K562 (cell line): ENCODE measurements at regions not wholly inside any gene's neighbourhood (a gene's known extent, or its start where the extent isn't known, plus 50 kb on each side); places are given as distances from the start of the nearest gene placed in this dataset.
A peak's percentile ranks its signal among the peaks of the same experiment; 100 is the strongest.

Experiments
- BACH1 ChIP-seq: fragments of 200-800 bp; sonication (Bioruptor generic); IDR thresholded peaks from 2 replicates; pipeline ENCODE4 v1.6.1; 2016; ENCODE audit warnings: missing genetic modification characterization, missing compliant biosample characterization
- BDP1 ChIP-seq: IDR thresholded peaks from 3 replicates; pipeline ENCODE4 v1.6.1; 2011; ENCODE audit not compliant: insufficient read length, insufficient read depth
- CBFB ChIP-seq: sonication (generic); formaldehyde crosslinking; IDR thresholded peaks from 2 replicates; pipeline ENCODE4 v1.4.0; 2020; ENCODE audit warnings: mild to moderate bottlenecking, missing genetic modification reagents
- CEBPG ChIP-seq, 3 experiments: fragments of 200-800 bp in 1 of 3; sonication (Bioruptor generic) in 1 of 3; sonication (generic) in 1 of 3; formaldehyde crosslinking in 1 of 3; IDR thresholded peaks in 2 of 3; conservative IDR thresholded peaks in 1 of 3; 2 replicates each; pipeline versions ENCODE4 v1.6.1 to v1.8.0; 2016 to 2022; ENCODE audit warnings: missing compliant biosample characterization in 2 of 3, missing genetic modification characterization in 2 of 3, mild to moderate bottlenecking in 1 of 3, missing genetic modification reagents in 1 of 3
- CHD4 ChIP-seq: fragments of 200-600 bp; sonication (generic); IDR thresholded peaks from 3 replicates; pipeline ENCODE4 v1.6.1; 2012; ENCODE audit warnings: low read depth, mild to moderate bottlenecking, mixed read lengths, low read length, inconsistent platforms; ENCODE audit not compliant: insufficient read depth, insufficient replicate concordance, poor library complexity, severe bottlenecking
- EWSR1 ChIP-seq: fragments of 450-650 bp; IDR thresholded peaks from 2 replicates; pipeline ENCODE4 v1.6.1; 2018; ENCODE audit warnings: borderline replicate concordance, mild to moderate bottlenecking, low read depth, moderate library complexity; ENCODE audit not compliant: partially characterized antibody
- JUNB ChIP-seq: fragments of 450-650 bp; formaldehyde crosslinking; conservative IDR thresholded peaks from 2 replicates; pipeline ENCODE4 v1.4.0; 2020; ENCODE audit warnings: mild to moderate bottlenecking
- MEIS2 ChIP-seq: fragments of 450-650 bp; IDR thresholded peaks from 2 replicates; pipeline ENCODE4 v1.6.1; 2014; ENCODE audit warnings: mild to moderate bottlenecking; ENCODE audit not compliant: partially characterized antibody
- NFIX ChIP-seq: fragments of 250-450 bp; sonication (Bioruptor Pico); IDR thresholded peaks from 2 replicates; pipeline ENCODE4 v1.4.0; 2020; ENCODE audit warnings: low read depth, mild to moderate bottlenecking, moderate library complexity
- PCBP2 ChIP-seq: fragments of 200-400 bp; formaldehyde crosslinking; IDR thresholded peaks from 2 replicates; pipeline ENCODE4 v1.6.1; 2018; ENCODE audit warnings: low read length, low read depth, mild to moderate bottlenecking, moderate library complexity; ENCODE audit not compliant: poor library complexity, severe bottlenecking
- POLR2G ChIP-seq: fragments of 200-400 bp; formaldehyde crosslinking; IDR thresholded peaks from 2 replicates; pipeline ENCODE4 v1.6.1; 2017; ENCODE audit warnings: low read depth, mild to moderate bottlenecking, antibody characterized with exemption, low read length, moderate library complexity
- PRPF4 ChIP-seq: fragments of 200-400 bp; formaldehyde crosslinking; IDR thresholded peaks from one replicate; pipeline ENCODE4 v1.6.1; 2017; ENCODE audit warnings: low read length, low read depth, mild to moderate bottlenecking; ENCODE audit not compliant: insufficient read depth, poor library complexity, severe bottlenecking
- SAFB ChIP-seq: fragments of 200-400 bp; formaldehyde crosslinking; IDR thresholded peaks from 2 replicates; pipeline ENCODE4 v1.6.1; 2017; ENCODE audit warnings: low read depth, low read length, borderline replicate concordance
- SIRT6 ChIP-seq: IDR thresholded peaks from one replicate; pipeline ENCODE4 v1.6.1; 2012; ENCODE audit warnings: low read depth, mild to moderate bottlenecking, control low read depth, inconsistent platforms, low read length, moderate library complexity
- TCF3 ChIP-seq: sonication (generic); formaldehyde crosslinking; IDR thresholded peaks from 2 replicates; pipeline ENCODE4 v1.4.0; 2020; ENCODE audit warnings: mild to moderate bottlenecking, missing genetic modification reagents
- TEAD1 ChIP-seq, 2 experiments: fragments of 450-650 bp in 1 of 2; sonication (generic) in 1 of 2; formaldehyde crosslinking; IDR thresholded peaks; 2 replicates each; pipeline versions ENCODE4 v1.4.0 to v1.8.0; 2020 to 2022; ENCODE audit warnings: mild to moderate bottlenecking in 2 of 2, missing genetic modification reagents in 1 of 2
- U2AF2 ChIP-seq: fragments of 200-400 bp; formaldehyde crosslinking; optimal IDR thresholded peaks from 2 replicates; pipeline ENCODE3; 2017; ENCODE audit warnings: low read depth, mild to moderate bottlenecking, low read length
- ZFP1 ChIP-seq: fragments of 450-650 bp; formaldehyde crosslinking; IDR thresholded peaks from 2 replicates; pipeline ENCODE4 v1.4.0; 2020; ENCODE audit warnings: mild to moderate bottlenecking, mixed read lengths
- TF ChIP-seq, protein P1 (sequence below): fragments of 150-350 bp; IDR thresholded peaks from 2 replicates; pipeline ENCODE4 v1.6.1; 2014; ENCODE audit warnings: low read depth, mild to moderate bottlenecking, low read length, borderline replicate concordance
- TF ChIP-seq, protein P2 (sequence below): fragments of 450-650 bp; IDR thresholded peaks from 2 replicates; pipeline ENCODE4 v1.6.1; 2018; ENCODE audit not compliant: partially characterized antibody

DNA sequence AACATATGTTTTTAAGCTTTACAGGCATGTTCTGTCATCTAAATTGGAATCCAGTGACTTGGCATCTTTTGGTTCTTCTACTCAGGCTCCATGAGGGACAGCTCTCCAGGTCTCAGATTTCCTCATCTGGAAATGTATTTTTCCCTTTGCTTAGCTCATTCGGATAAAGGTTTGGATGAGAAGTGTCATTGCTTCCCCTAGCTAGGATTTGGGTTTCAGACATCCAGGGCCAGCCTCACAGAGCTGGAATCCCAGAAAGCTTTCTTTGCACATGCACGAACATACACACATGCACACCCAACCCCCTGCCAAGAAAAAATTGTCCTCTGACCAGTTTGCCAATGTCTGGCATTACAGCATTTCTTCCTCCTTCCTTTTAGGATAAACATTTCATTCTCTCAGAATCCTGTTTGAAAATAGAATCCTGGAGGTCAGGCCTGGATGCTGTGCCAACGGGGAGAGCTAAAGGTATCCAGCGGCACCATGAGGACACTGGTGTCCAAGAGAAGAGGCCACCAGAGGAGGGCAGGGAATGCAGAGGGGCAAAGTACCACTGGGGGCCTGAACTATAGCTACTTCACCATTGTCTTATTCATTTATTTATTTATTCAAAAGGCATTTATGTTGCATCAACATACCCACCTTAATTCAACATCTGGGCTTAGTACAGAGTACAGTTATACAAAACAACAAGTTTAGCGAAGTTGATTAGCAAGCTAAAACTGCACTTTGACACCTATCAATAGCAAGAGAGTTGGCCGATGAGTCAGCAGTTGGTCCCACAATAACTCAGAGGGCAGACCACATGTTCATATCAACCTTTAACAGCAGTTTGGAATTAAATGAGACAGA is 97.9 kb upstream of the ATL2 start (continued):
- TF ChIP-seq U2AF2 (no peak), EWSR1 (no peak), CBFB (no peak), CHD4 (no peak), BACH1 (tag) (no peak), PRPF4 (no peak), MEIS2 (peak; percentile 91), BDP1 (no peak), TCF3 (CRISPR knock-in tag) (peak; percentile 93), JUNB (CRISPR knock-in tag) (no peak), SIRT6 (no peak), ZFP1 (CRISPR knock-in tag) (no peak), NFIX (CRISPR knock-in tag) (no peak), PCBP2 (no peak), POLR2G (no peak), TEAD1 (CRISPR knock-in tag; IDR thresholded peaks at IDR 0.05) (no peak), SAFB (no peak), CEBPG (CRISPR knock-in tag; IDR thresholded peaks at IDR 0.05) (no peak), CEBPG (tag; conservative IDR thresholded peaks at IDR 0.05 in 1 of 2, IDR thresholded peaks at IDR 0.05 in 1 of 2) (no peak)
- TF ChIP-seq, protein P1, sequence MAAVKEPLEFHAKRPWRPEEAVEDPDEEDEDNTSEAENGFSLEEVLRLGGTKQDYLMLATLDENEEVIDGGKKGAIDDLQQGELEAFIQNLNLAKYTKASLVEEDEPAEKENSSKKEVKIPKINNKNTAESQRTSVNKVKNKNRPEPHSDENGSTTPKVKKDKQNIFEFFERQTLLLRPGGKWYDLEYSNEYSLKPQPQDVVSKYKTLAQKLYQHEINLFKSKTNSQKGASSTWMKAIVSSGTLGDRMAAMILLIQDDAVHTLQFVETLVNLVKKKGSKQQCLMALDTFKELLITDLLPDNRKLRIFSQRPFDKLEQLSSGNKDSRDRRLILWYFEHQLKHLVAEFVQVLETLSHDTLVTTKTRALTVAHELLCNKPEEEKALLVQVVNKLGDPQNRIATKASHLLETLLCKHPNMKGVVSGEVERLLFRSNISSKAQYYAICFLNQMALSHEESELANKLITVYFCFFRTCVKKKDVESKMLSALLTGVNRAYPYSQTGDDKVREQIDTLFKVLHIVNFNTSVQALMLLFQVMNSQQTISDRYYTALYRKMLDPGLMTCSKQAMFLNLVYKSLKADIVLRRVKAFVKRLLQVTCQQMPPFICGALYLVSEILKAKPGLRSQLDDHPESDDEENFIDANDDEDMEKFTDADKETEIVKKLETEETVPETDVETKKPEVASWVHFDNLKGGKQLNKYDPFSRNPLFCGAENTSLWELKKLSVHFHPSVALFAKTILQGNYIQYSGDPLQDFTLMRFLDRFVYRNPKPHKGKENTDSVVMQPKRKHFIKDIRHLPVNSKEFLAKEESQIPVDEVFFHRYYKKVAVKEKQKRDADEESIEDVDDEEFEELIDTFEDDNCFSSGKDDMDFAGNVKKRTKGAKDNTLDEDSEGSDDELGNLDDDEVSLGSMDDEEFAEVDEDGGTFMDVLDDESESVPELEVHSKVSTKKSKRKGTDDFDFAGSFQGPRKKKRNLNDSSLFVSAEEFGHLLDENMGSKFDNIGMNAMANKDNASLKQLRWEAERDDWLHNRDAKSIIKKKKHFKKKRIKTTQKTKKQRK: no peak
- TF ChIP-seq, protein P2, sequence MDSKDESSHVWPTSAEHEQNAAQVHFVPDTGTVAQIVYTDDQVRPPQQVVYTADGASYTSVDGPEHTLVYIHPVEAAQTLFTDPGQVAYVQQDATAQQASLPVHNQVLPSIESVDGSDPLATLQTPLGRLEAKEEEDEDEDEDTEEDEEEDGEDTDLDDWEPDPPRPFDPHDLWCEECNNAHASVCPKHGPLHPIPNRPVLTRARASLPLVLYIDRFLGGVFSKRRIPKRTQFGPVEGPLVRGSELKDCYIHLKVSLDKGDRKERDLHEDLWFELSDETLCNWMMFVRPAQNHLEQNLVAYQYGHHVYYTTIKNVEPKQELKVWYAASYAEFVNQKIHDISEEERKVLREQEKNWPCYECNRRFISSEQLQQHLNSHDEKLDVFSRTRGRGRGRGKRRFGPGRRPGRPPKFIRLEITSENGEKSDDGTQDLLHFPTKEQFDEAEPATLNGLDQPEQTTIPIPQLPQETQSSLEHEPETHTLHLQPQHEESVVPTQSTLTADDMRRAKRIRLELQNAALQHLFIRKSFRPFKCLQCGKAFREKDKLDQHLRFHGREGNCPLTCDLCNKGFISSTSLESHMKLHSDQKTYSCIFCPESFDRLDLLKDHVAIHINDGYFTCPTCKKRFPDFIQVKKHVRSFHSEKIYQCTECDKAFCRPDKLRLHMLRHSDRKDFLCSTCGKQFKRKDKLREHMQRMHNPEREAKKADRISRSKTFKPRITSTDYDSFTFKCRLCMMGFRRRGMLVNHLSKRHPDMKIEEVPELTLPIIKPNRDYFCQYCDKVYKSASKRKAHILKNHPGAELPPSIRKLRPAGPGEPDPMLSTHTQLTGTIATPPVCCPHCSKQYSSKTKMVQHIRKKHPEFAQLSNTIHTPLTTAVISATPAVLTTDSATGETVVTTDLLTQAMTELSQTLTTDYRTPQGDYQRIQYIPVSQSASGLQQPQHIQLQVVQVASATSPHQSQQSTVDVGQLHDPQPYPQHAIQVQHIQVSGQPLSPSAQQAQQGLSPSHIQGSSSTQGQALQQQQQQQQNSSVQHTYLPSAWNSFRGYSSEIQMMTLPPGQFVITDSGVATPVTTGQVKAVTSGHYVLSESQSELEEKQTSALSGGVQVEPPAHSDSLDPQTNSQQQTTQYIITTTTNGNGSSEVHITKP: no peak
